Body of pancreas (tissue), 4 donors: ENCODE measurements at regions not wholly inside any gene's neighbourhood (a gene's known extent, or its start where the extent isn't known, plus 50 kb on each side); places are given as distances from the start of the nearest gene placed in this dataset.

Source experiments
- POLR2A ChIP-seq, 3 donors: fragments of 450-650 bp; IDR thresholded peaks; one replicate each; pipeline ENCODE4 v1.6.1; 2016; ENCODE audit warnings: antibody characterized with exemption in 3 of 3, mild to moderate bottlenecking in 2 of 3
- TF ChIP-seq, protein P1 (sequence below), 7 experiments: fragments of 450-650 bp in 4 of 7; fragments of 200-600 bp in 3 of 7; sonication (generic) in 3 of 7; IDR thresholded peaks; one replicate each; pipeline ENCODE4 v1.5.1; 2016 to 2019; ENCODE audit warnings: antibody characterized with exemption in 7 of 7

DNA sequence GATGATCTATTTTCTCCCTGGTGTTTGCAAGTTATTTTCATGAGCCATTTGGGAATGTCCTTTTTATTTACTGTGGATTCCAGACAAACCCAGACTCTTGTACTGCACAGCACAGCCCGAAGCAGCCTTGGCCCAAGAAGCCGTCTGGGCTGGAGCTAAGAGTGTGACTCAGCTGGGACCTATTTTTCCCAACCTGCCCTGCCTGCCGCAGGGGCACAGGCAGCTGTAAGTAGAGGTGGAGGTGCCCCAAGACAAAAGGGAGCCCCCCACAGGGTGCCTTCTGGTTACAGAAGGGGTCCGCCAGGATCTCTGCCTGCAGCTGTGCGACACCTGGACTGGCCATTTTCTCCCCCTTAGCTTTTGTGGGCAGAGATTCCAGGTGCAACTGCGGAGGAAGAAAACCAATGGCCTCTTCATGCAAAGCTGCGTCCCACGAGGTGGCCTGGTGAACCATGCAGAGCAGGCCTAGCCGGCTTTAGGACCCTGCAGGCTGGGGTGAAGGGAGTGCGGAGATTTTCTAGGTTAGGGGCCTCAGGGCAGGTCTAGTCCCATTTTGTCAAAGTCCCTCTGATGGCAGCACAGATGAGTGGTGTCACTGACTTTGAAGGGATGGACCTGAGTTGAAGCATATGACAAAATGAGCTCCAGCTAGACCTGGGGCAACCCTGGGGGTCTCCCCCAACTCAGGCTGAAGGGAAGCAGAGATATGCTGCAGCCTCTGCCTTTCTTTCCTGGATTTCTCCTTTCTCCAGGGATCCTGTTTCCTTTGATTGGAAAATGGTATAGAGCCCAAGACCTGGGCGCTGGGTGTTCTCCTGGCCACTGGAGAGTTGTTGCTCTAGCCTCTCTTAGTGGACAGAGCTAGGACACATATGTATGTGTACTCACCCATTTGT lies 131.2 kb downstream of the KLF13 start:
- TF ChIP-seq POLR2A (IDR thresholded peaks at IDR 0.05) = no peak
- TF ChIP-seq, protein P1, sequence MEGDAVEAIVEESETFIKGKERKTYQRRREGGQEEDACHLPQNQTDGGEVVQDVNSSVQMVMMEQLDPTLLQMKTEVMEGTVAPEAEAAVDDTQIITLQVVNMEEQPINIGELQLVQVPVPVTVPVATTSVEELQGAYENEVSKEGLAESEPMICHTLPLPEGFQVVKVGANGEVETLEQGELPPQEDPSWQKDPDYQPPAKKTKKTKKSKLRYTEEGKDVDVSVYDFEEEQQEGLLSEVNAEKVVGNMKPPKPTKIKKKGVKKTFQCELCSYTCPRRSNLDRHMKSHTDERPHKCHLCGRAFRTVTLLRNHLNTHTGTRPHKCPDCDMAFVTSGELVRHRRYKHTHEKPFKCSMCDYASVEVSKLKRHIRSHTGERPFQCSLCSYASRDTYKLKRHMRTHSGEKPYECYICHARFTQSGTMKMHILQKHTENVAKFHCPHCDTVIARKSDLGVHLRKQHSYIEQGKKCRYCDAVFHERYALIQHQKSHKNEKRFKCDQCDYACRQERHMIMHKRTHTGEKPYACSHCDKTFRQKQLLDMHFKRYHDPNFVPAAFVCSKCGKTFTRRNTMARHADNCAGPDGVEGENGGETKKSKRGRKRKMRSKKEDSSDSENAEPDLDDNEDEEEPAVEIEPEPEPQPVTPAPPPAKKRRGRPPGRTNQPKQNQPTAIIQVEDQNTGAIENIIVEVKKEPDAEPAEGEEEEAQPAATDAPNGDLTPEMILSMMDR (IDR thresholded peaks at IDR 0.05) = no peak
